ENCODE measurements at regions not wholly inside any gene's neighbourhood (a gene's known extent, or its start where the extent isn't known, plus 50 kb on each side); places are given as distances from the start of the nearest gene placed in this dataset.

DNA sequence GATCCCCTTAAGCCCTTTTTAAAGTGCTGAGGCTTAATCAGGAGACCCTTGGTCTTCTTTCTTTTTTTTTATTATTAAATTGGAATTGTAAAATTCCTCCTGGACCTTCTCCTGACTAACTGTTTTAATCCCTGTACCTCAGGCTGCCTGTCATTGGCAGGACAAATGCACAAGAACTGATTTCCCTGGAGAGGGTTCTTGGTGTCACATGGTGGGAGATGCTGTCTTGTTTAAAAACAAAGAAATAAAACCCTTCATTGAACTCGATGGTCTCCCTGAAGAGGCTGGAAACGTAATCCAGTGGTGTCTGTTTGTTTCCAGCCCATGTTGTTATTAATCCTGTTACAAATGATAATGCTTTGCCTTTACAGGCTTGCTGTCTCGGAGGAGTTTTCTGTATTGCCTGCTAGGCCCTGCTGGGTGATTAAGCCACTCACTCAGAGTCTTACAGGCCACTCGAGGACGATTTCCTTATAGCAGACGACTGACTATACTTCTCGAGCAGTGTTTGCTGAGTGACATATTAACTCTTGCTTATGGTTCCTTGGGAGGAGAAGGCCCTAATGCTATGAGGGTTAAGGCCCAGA lies 100.5 kb upstream of the MGAT5 start:
- no peak overlapping the region for H3K4me2 ChIP-seq (ENCODE audit: low read length)
- H3K9ac ChIP-seq (ENCODE audit: low read length): no peak overlapping the region
- no peaks in the 10 kb centered on the region for H3K36me3 ChIP-seq (ENCODE audit: insufficient read depth, low read length)
- H3K27me3 ChIP-seq (ENCODE audit: insufficient read depth, low read depth, low read length): no peaks in the 10 kb centered on the region
- H3K27ac ChIP-seq (ENCODE audit: low read length): no peak overlapping the region
- H3K9me3 ChIP-seq (ENCODE audit: low read length): no peaks in the 10 kb centered on the region
- TF ChIP-seq, protein P1, sequence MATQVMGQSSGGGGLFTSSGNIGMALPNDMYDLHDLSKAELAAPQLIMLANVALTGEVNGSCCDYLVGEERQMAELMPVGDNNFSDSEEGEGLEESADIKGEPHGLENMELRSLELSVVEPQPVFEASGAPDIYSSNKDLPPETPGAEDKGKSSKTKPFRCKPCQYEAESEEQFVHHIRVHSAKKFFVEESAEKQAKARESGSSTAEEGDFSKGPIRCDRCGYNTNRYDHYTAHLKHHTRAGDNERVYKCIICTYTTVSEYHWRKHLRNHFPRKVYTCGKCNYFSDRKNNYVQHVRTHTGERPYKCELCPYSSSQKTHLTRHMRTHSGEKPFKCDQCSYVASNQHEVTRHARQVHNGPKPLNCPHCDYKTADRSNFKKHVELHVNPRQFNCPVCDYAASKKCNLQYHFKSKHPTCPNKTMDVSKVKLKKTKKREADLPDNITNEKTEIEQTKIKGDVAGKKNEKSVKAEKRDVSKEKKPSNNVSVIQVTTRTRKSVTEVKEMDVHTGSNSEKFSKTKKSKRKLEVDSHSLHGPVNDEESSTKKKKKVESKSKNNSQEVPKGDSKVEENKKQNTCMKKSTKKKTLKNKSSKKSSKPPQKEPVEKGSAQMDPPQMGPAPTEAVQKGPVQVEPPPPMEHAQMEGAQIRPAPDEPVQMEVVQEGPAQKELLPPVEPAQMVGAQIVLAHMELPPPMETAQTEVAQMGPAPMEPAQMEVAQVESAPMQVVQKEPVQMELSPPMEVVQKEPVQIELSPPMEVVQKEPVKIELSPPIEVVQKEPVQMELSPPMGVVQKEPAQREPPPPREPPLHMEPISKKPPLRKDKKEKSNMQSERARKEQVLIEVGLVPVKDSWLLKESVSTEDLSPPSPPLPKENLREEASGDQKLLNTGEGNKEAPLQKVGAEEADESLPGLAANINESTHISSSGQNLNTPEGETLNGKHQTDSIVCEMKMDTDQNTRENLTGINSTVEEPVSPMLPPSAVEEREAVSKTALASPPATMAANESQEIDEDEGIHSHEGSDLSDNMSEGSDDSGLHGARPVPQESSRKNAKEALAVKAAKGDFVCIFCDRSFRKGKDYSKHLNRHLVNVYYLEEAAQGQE (IDR thresholded peaks at IDR 0.05; ENCODE audit: borderline replicate concordance): no peak
- no peak for TF ChIP-seq RAD21 (conservative IDR thresholded peaks at IDR 0.05)
- TF ChIP-seq EP300 (conservative IDR thresholded peaks at IDR 0.05; ENCODE audit: poor library complexity, severe bottlenecking): no peak
- TF ChIP-seq SMC3 (conservative IDR thresholded peaks at IDR 0.05; ENCODE audit: poor library complexity): no peak
- no peak for TF ChIP-seq EZH2 (IDR thresholded peaks at IDR 0.05; ENCODE audit: borderline replicate concordance, insufficient read depth, low read length, poor library complexity, severe bottlenecking)
- H3K79me2 ChIP-seq (replicated peaks; ENCODE audit: insufficient read depth, low read length): peaks cover 7% of the 10 kb centered on the region
- H3F3A ChIP-seq (ENCODE audit: insufficient read depth, low read length, poor library complexity, severe bottlenecking): no peaks in the 10 kb centered on the region
- no peak overlapping the region for H3K4me3 ChIP-seq (ENCODE audit: low read length)
- no peaks in the 10 kb centered on the region for H3K9me2 ChIP-seq (ENCODE audit: insufficient read depth, low read length)
- no peak overlapping the region for H2AFZ ChIP-seq (ENCODE audit: low read depth, low read length)
- H4K20me1 ChIP-seq (ENCODE audit: insufficient read depth): no peaks in the 10 kb centered on the region

DNA sequence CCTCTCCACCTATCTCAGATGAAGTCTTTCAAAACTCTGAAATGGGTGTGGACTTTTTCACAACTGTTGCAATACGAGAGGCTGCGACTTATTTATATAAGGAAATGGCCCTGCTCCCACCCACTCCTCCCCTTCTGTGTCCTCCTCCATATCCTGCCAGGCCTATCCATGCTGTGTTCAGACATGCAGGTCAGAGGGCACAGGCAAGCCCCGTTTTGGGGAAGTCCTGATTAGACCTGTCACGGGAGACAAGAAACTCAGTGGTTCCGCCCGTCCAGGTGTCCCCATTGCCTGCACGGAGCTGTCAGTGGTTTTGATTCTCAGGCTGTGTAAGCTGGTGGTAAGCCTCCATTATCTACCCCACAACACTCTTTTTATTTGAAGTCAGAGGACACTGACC lies 99.6 kb upstream of the MGAT5 start:
- no peak overlapping the region for H3K9ac ChIP-seq (ENCODE audit: low read length)
- no peak overlapping the region for H3K4me3 ChIP-seq (ENCODE audit: low read length)
- no peaks in the 10 kb centered on the region for H3F3A ChIP-seq (ENCODE audit: insufficient read depth, low read length, poor library complexity, severe bottlenecking)
- TF ChIP-seq RAD21 (conservative IDR thresholded peaks at IDR 0.05): no peak
- peaks cover 7% of the 10 kb centered on the region for H3K79me2 ChIP-seq (replicated peaks; ENCODE audit: insufficient read depth, low read length)
- H3K4me2 ChIP-seq (ENCODE audit: low read length): no peak overlapping the region
- H4K20me1 ChIP-seq (ENCODE audit: insufficient read depth): no peaks in the 10 kb centered on the region
- H3K9me3 ChIP-seq (ENCODE audit: low read length): no peaks in the 10 kb centered on the region
- no peaks in the 10 kb centered on the region for H3K27me3 ChIP-seq (ENCODE audit: insufficient read depth, low read depth, low read length)
- H3K9me2 ChIP-seq (ENCODE audit: insufficient read depth, low read length): no peaks in the 10 kb centered on the region
- H3K36me3 ChIP-seq (ENCODE audit: insufficient read depth, low read length): no peaks in the 10 kb centered on the region
- H3K27ac ChIP-seq (ENCODE audit: low read length): no peak overlapping the region
- H2AFZ ChIP-seq (ENCODE audit: low read depth, low read length): no peak overlapping the region

DNA sequence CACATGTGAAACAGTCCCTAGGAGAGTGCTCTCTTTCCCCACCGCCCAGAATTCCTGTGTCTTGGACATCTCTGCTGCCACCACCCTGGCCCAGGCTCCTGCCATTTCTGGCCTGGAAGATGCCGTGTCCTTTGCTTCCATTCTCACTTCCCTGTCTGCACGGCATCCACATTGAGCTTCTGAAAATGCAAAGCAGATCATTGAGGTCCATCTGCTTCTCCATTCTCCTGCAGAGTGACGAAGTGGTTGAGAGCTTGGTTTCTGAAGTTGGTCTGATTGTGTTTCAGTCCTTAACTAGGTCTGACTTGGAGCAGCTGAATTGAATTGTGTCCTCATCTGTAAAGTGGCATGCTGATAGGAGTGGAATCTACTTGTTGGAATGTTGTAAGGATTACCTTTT lies 98.7 kb upstream of the MGAT5 start:
- H3K79me2 ChIP-seq (replicated peaks; ENCODE audit: insufficient read depth, low read length): peaks cover 7% of the 10 kb centered on the region
- H3K36me3 ChIP-seq (ENCODE audit: insufficient read depth, low read length): no peaks in the 10 kb centered on the region

More for the DNA sequence above, 98.7 kb upstream of the MGAT5 start:
- no peak overlapping the region for H3K4me3 ChIP-seq (ENCODE audit: low read length)
- H3K27ac ChIP-seq (ENCODE audit: low read length): no peak overlapping the region
- no peaks in the 10 kb centered on the region for H4K20me1 ChIP-seq (ENCODE audit: insufficient read depth)
- H3F3A ChIP-seq (ENCODE audit: insufficient read depth, low read length, poor library complexity, severe bottlenecking): no peaks in the 10 kb centered on the region
- H3K9me3 ChIP-seq (ENCODE audit: low read length): no peaks in the 10 kb centered on the region
- no peak for TF ChIP-seq RAD21 (conservative IDR thresholded peaks at IDR 0.05)
- no peak for TF ChIP-seq EP300 (conservative IDR thresholded peaks at IDR 0.05; ENCODE audit: poor library complexity, severe bottlenecking)
- no peak for TF ChIP-seq POLR2AphosphoS5 (IDR thresholded peaks at IDR 0.05)
- TF ChIP-seq EZH2 (IDR thresholded peaks at IDR 0.05; ENCODE audit: borderline replicate concordance, insufficient read depth, low read length, poor library complexity, severe bottlenecking): no peak
- TF ChIP-seq TAF1 (IDR thresholded peaks at IDR 0.05; ENCODE audit: low read depth): no peak
- no peak for TF ChIP-seq SMC3 (conservative IDR thresholded peaks at IDR 0.05; ENCODE audit: poor library complexity)
- no peak for TF ChIP-seq MXI1 (conservative IDR thresholded peaks at IDR 0.05; ENCODE audit: poor library complexity, severe bottlenecking)
- H3K27me3 ChIP-seq (ENCODE audit: insufficient read depth, low read depth, low read length): no peaks in the 10 kb centered on the region
- no peak overlapping the region for H3K4me2 ChIP-seq (ENCODE audit: low read length)
- no peaks in the 10 kb centered on the region for H3K9me2 ChIP-seq (ENCODE audit: insufficient read depth, low read length)
- H3K9ac ChIP-seq (ENCODE audit: low read length): no peak overlapping the region
- H2AFZ ChIP-seq (ENCODE audit: low read depth, low read length): no peak overlapping the region
